Skeletal muscle cell (primary cell): ENCODE measurements at regions not wholly inside any gene's neighbourhood (a gene's known extent, or its start where the extent isn't known, plus 50 kb on each side); places are given as distances from the start of the nearest gene placed in this dataset.
"Not testable (repeated sequence)": the region's sequence is repeated elsewhere in the genome, so short reads cannot be mapped to it uniquely, and the experiment has no call there.

Source experiments
- DNase-seq: peaks from one replicate; pipeline ENCODE4 v3.0.0-alpha.2; 2010; ENCODE audit warnings: low read depth
- H3K4me3 ChIP-seq: 2 replicates; pipeline ENCODE4 v1.5.1; 2011; ENCODE audit warnings: low read depth, mild to moderate bottlenecking, control low read depth, low read length, moderate library complexity

GRCh38 chr13:50521006-50521830 is 322.3 kb downstream of the DLEU7 start:
- no peak for DNase-seq
- no peak overlapping the region for H3K4me3 ChIP-seq

DNA sequence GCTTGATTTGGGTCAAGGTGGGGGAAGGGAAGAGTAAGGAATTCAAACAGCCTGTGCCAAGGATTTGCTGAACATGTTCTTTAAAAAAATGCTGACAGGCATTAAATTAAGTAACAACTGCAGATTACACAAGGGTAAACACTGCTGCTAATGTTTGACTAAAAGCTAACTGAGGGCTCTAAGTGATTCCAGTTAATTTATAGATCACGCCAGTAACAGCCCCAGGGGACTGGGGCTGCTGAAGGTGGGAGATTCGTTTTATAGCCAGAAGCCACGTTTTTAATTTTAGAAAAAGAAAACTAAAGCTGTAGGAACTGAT is 321.7 kb downstream of the DLEU7 start:
- DNase-seq: peak; percentile 72
- H3K4me3 ChIP-seq: no peak overlapping the region

GRCh38 chr13:50522506-50522905 is 321.0 kb downstream of the DLEU7 start:
- no peak for DNase-seq
- H3K4me3 ChIP-seq: no peak overlapping the region

DNA sequence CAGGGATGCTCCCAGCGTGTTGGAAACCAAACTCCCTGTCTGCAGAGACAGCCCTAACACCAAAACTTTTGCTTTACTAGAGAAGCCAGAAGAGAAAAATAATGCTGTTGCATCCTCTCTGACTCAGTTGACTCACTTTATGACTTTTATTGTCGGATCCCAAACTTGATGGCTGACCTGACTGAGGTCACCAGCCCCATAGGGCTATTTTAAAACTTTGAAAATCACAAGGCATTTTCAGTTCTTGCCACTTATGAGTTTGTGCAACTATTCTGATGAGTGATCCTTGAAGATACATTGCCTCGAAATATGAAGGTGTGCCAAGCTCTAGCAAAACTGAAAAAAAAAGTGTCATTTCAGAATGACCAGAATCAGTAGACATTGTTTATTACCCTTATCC is 320.2 kb downstream of the DLEU7 start:
- H3K4me3 ChIP-seq: no peak overlapping the region
- no peak for DNase-seq

DNA sequence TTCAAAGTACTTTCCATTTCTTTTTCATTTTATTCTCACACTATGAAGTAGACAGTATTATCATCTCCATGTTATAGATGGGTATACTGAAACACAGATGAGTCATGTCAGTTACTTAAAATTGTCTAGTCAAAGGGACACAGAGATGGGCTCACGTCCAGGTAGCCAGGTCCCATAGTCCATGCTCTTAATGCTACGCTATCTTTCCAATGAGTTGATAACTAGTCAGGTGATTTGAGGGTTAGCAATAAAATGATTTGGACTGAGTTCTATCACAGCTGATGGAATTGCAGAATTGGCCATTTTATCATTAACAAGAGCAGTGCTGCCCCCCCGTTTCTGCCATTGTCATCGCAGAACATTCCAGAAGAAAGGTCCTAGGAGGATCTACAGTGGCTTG is 318.9 kb downstream of the DLEU7 start:
- no peak overlapping the region for H3K4me3 ChIP-seq
- no peak for DNase-seq

DNA sequence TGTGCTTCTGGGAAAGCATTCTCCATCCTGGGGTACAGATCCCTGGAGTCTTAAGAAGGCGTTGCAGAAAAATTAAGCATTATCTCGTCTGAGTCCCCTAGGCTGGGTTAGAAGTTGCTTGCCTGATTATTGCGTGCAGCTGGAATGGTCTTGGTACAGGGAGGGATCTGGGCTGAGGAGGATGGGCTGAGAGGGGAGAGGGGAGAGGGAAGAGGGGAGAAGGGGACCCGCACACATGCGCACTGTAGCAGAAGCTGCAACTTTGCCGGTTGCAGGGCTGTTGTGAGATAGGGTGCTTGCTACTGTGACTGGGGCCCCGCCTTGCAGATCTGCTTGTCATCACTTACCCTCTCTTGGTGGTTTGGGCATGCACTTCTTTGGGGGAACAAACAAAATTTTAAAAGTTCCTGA is 316.8 kb downstream of the DLEU7 start:
- no peak for DNase-seq
- no peak overlapping the region for H3K4me3 ChIP-seq

GRCh38 chr13:50527188-50527587 is 316.3 kb downstream of the DLEU7 start:
- H3K4me3 ChIP-seq: no peak overlapping the region
- no peak for DNase-seq

- no peak for DNase-seq
- H3K4me3 ChIP-seq: no peak overlapping the region
These were observed 315.6 kb downstream of the DLEU7 start for GRCh38 chr13:50527612-50528509.

DNA sequence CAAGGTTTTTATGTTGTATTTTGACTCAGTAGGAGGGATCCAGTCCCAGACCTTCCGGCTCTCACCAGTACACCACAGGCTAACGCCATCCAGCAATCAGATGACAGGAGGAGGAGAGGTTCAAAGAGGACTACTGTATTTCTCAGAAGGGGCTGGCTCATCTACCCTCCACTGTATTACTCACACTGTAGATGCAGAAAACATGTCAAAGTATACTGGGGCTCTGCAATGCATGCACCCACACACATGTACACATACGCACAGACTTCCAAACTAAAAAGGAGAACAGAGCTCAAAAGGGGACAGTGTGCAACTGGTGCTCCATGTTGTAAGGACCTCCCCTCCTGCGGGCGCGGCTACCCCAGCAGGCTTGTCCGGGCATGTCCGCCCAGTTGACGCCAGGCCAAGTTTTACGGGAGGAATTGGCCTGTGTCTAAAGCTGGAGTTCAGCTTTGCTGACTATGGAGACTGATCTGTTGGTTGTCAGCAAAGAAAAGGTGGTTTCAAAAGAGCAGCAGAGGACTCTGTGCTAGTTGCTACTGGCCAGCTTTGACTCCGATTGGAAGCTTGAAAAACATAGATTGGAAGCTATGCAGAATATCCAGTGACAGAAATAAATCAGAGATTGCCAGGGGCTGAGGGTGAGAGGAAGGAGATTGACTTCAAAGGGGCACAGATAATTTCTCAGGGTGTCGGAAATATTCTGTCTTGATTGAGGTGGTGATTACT is 314.2 kb downstream of the DLEU7 start:
- H3K4me3 ChIP-seq: no peak overlapping the region
- DNase-seq: peak; percentile 93

GRCh38 chr13:50531917-50532899 is 311.3 kb downstream of the DLEU7 start:
- no peak overlapping the region for H3K4me3 ChIP-seq
- no peak for DNase-seq

- no peak overlapping the region for H3K4me3 ChIP-seq
- DNase-seq: no peak
These were observed 308.4 kb downstream of the DLEU7 start for GRCh38 chr13:50535050-50535449.

DNA sequence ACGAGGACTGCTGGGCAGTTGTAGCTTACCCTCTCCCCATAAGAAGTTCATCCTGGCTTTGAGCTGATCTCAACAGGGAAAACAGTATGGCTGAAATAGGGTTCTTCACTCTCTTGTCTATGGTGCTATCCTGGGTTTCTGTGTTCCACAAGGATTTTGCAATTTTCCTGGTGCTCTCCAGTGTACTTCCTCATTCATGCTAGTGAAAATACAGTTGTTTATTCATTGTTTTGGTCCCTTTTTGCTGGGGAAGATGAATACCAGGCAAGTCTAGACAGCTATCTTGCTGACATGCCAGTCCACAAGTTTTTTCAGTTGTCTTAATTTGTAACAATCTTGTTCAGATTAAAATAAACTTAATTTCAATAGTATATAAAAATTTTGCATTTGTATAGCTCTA is 306.5 kb downstream of the DLEU7 start:
- no peak for DNase-seq
- no peak overlapping the region for H3K4me3 ChIP-seq

- no peak for DNase-seq
These were observed 303.5 kb downstream of the DLEU7 start for GRCh38 chr13:50539791-50540530.

DNA sequence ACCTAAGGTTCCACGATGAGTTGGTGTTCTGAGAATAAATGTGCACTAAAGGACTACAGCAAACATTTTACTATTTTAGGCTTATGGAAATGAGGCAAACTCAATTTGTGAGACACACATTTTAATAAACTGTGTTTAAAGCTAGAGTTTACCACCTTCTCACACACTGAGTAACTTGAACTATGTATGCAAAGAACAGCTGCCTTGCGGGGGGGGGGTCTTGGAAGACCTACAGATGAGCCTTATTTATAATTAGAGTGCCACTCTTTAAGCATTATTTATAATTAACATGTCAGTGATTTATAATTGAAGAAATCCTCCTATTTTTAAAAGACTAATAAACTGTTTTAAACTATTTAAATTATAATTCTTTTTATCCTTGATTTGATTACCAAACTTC is 300.4 kb downstream of the DLEU7 start:
- H3K4me3 ChIP-seq: no peak overlapping the region
- DNase-seq: no peak

More at GRCh38 chr13:50539791-50540530, 303.5 kb downstream of the DLEU7 start:
- no peak overlapping the region for H3K4me3 ChIP-seq

GRCh38 chr13:50543782-50544181 is 299.7 kb downstream of the DLEU7 start:
- H3K4me3 ChIP-seq: no peak overlapping the region
- DNase-seq: peak; percentile 82

DNA sequence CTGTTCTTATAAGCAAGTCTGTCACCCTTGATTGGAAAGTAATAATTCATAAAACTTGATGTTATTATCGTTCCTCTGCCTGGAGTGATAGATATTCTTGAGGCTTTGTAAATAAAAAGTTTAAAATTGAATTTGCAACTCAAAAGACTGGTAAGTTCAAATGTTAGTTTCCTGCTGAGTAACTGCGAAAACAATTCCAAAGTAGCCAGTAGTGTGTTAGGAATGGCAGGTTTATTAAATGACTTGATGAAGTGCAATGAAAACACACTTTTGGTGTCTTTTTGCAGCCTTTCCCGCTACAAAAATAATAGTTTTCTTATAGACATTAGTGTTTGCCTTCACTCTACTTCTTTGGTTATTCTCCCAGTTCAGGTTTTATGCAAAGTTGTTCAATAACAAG is 299.3 kb downstream of the DLEU7 start:
- no peak overlapping the region for H3K4me3 ChIP-seq
- DNase-seq: no peak

- not testable (repeated sequence) for DNase-seq, H3K4me3 ChIP-seq
These were observed 296.3 kb downstream of the DLEU7 start for GRCh38 chr13:50547175-50547574.

- DNase-seq: no peak
- H3K4me3 ChIP-seq: no peak overlapping the region
These were observed 294.9 kb downstream of the DLEU7 start for GRCh38 chr13:50548586-50548985.
